Head of caudate nucleus (tissue), 42 donors: ENCODE measurements at regions not wholly inside any gene's neighbourhood (a gene's known extent, or its start where the extent isn't known, plus 50 kb on each side); places are given as distances from the start of the nearest gene placed in this dataset.

Experiments used
- DNase-seq, 42 donors: peaks; one replicate each; pipeline versions ENCODE4 v3.0.0 to v3.0.0-alpha.2; 2020 to 2021; ENCODE audit warnings: mixed read lengths in 7 of 42
- intact Hi-C: fragments of 100-400 bp; cut with DNase I; formaldehyde crosslinking; loops from one replicate; pipeline ENCODE4 v1.15.0; 2022

DNA sequence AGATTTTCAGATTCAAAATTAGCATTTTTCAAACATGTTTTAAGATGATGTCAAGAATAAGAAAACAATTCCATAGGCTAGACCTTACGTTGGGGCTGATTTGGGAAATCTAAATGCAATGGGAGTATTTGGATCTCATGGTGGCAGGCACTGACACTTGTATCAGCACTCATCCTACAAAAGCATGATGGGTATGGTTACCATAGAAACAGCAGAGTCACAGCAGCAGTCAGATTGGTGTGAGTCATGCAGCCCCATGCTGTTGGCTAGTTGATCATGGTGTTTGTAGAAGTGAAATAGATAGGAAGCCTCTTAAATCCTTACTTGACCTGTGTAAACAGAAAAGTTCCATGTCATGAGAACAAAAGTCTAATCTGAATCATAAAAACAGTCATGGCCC lies 1637.3 kb upstream of the PABPC4L start:
- DNase-seq, result peak in 38 of 42 donors; percentile 10 to 83 (median 44)
- intact Hi-C loops, result no loop called here

DNA sequence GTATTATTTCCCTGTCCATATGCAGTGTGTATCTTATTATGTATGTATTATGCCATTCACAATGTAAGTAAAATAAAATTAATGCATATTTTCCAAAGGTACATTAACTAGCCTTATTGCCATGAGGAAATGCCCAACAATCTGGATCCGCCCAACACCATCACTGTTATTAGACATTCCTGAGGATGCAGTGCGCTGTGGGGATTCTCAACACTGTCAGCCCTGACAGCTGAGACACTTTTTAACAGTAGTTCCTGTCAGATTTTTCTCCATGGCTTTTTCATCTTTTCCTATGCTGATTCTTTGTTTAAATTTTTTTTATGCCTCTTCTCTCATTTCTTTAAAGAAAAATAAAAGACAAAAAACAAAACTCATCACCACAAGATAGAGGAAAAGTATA lies 1632.9 kb upstream of the PABPC4L start:
- intact Hi-C loops, result no loop called here
- no peak for DNase-seq

DNA sequence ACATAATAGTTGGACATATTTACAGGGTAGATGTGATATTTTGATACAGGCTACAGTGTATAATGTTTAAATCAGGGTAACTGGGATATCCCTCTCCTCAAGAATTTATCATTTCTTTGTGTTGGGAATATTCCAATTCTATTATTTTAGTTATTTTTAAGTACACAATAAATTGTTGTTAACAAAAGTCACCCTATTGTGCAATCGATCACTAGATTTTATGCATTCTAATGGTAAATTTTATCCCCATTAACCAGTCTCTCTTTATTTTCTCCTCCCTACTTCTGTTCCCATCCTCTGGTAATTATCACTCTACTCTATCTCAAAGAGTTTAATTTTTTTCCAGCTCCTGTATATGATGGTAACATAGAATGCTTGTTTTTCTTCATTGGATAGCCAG lies 1631.9 kb upstream of the PABPC4L start:
- no peak for DNase-seq
- intact Hi-C loops, result no loop called here

DNA sequence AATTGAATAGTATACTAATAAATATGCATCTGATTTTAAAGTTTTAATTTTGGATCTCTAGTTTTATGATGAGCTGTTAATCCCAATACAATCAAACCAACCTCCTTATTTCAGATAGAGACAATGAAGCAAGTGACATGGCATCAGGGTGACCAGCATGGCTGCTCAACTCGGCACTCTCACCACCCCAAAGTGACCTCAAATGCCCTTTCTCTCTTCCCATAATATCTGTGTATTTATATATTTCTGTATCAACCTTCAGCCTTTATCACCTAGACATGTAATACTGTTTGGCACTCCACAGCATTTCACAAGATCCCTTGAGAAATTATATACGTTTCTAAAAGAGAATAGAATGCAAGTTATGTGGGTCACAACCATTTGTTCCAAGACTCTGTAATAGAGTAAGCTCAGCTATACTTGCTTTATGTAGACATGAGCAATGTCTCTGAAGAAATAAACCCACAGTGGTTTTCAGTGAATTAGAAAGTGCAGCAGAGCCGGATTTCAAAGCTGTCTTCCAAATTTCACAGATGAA lies 1623.2 kb upstream of the PABPC4L start:
- no peak for DNase-seq
- intact Hi-C loops, result no loop called here

DNA sequence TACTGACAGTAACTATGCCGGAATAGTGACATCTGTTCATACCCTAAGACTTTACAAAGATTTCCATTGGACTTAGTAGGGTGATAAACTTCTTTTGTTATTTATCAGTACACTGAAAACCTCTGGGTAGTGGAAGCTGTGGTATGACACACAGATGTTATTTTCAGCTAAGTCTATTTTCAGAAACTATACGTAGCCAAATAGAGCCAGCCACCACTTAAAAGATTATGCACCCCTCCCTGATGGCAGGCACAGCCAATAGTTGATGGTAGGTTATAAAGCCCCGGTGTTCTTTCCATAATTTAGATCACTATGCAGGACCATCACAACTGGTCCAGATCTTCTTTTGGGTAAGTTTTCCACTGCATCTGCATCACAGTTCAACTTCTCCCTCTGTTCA lies 1603.2 kb upstream of the PABPC4L start:
- no peak for DNase-seq
- intact Hi-C loops, result no loop called here

DNA sequence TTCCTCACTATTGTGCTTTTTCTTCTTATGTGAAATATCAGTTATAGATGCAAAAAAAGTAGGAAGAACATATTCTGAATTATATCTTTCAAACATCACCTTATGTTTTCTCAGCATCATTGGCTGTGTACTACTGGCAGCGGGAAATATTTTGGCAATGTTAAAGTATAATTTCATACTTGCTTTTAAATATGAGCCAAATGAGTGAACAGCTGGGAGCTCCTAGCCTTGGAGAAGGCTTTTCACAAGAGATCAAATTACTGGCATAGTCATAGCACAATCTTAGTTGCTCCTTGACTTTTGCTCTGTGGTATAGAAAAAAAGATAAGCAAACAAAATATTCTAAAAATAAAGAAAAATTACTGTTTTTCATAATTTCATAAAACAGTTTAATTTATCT lies 1575.8 kb upstream of the PABPC4L start:
- no peak for DNase-seq
- intact Hi-C loops, result no loop called here

DNA sequence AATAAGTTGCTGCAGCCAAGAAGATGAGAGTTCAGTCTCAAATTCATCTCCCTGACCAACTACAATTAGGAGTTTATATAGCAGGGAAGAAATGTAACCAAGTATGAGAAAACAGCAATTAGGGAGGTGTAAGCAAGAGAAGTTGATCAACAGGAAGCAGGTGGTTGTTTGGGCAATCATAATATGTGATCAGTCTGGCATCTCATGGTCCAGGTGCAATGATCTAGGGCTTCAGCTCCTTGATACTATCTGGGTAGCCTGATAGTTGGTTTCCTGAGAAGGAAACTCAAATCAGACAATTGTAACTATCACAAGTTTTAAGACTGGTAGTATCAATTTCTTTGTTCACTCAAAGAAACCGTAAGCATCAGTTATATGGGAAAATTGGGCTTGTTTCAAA lies 1574.3 kb upstream of the PABPC4L start:
- intact Hi-C loops, result no loop called here
- DNase-seq, result no peak

DNA sequence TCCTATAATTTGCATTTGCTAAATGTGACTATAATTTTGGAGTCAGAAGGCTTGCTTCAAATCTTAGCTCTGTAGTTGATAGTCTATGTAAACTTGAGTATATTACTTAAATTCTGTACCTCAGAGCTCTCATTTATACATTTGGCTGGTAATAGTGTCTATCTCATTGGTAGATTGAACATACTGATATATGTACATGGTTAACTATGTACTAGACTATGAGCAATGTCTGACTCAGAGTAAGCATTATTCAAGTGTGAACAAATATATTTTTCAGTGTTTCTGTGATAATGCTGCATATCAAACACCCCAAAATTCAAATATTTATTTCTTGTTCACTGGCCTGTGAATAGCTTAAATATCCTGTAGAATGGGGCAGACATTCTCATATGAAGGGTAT lies 1568.9 kb upstream of the PABPC4L start:
- no peak for DNase-seq
- intact Hi-C loops, result no loop called here

DNA sequence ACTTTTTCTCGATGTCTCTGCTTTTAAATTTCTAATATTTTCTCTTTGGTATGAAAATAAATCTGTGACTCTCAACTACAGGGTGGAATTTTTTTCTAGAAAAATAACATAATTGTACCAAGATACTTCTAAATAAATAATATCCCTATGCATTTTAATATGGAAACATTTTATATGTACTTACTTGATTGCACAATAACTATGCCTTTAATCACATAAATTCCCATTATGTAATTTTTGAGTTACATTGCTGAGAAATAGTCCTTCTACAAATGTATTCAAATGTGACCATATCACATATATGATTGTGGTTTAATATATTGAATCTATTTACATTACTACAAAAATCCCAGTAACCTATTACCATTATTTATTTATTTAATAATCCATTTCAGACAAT lies 1543.3 kb upstream of the PABPC4L start:
- no peak for DNase-seq
- intact Hi-C loops, result no loop called here

DNA sequence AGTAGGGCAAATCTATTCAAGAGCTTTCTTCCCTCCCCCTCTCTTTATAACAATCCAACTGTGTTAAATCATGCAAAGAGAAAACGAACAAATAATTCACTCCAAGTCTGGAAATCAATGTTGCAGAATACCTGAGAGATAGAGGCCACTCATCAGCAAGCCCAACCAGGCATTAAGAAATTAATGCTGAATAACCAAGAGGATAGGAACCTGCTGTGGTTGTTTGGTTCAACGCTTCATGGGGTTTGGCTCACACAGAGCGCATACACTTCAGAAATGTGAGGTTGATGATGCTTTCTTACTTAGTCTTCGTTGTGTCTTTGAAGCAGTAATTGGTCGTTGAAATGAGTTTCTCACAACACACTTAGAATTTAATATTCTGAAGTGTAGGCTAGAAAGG lies 1540.0 kb upstream of the PABPC4L start:
- no peak for DNase-seq
- intact Hi-C loops, result no loop called here

DNA sequence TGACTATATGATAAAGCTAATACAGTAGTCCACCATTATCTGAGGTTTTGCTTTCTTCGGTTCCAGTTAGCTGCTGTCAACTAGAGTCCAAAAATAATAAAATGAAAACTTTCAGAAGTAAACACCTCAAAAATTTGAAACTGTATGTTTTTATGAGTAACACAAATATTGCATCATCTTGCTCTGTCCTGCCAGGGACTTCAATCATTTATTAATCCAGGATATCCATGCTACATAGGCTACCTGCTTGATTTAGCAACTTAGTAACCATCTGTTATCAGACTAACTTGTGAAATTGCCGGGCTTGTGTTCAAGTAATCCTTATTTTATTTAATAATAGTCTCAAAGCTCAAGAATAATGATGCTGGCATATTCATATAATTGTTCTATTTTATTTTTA lies 1537.8 kb upstream of the PABPC4L start:
- intact Hi-C loops, result no loop called here

DNA sequence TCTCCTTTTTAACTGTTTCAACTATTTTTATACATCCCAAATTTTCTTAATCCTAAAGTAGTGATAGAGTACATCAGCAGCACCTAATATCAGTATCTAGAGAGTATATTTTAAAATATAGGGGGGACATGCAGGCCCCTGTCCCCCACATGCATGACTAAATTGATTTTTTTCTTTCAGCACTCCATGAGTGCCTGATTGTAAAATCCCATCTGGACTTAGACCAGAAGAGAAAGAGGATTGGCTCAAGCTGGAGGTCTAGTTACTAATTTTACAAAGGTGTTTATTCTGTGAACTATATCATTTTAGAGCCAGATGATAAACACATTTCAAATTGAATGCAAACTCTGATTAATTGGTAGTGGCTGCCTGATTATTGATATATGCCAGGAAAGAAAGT lies 1533.9 kb upstream of the PABPC4L start:
- DNase-seq, result no peak
- intact Hi-C loops, result no loop called here

More for the DNA sequence above, 1537.8 kb upstream of the PABPC4L start:
- DNase-seq, result no peak

DNA sequence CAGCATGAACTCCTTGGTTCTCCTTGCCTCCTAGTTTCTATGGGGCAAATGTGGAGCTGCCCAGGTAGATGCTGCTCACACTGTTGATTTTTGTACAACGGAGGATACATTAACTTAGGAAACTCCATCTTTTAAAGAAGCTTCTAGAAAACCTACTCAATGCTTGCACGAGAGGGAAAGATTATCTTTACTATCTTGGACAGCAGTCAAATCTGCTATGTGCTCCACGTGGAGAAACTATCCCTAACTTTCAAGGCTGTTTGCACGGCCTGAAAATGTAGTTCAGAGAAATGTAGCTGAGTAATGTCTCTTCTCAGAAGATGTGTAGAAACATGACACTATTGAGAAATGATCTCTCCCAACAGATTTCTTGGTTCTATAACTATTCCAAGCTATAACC lies 1530.9 kb upstream of the PABPC4L start:
- intact Hi-C loops, result no loop called here
- no peak for DNase-seq

DNA sequence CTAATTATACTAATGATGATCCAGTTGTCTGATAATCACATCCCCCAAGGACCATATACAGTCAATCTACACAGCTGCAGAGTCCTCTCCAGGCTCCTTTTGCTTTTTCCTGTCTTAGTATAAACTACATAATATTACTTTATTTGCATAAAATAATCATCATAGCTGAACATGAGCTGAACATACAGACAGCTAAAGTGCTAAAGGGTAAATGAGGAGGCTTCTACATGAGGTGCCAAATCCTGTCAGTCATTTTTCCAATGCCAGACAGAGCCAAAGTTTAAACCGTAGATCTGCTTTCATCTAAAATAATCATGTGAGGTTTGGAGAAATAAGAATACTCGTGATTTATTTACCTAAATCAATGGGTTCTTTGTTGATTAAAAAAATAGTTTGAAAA lies 1530.1 kb upstream of the PABPC4L start:
- DNase-seq, result no peak
- intact Hi-C loops, result no loop called here

DNA sequence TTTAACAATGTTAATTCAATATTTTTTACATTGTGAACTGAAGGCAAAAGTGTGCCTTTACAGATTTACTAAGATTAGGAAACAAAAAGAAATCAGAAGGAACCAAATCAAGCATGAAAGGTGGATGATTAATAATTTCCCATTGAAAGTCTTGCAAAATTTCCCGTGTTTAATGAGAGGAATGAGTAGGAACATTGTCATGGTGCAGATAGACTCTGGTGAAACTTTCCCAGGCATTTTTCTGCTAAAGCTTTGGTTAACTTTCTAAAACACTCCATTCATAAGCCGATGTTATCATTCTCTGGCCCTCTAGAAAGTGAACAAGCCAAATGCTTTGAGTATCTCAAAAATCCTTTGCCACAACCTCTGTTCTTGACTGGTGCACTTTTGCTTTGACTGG lies 1522.8 kb upstream of the PABPC4L start:
- intact Hi-C loops, result no loop called here
- DNase-seq, result no peak

DNA sequence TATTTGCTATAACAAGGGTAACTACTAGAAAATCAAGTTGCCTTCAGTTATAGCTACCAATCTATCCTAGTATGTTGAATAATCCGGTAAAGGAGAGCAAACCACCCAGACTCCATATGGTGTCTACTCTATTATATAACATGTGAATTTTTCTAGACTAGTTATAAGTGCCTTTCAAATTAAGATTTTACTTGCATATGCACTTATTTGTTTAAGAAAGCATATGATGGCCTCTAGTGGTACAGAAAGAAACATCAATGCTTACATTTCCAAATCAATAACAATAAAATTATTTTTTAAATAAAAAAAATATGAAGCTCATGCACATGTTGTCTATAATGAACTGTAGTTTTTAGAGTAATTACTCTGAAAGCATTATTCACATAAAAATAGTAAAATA lies 1516.4 kb upstream of the PABPC4L start:
- intact Hi-C loops, result no loop called here
- no peak for DNase-seq

DNA sequence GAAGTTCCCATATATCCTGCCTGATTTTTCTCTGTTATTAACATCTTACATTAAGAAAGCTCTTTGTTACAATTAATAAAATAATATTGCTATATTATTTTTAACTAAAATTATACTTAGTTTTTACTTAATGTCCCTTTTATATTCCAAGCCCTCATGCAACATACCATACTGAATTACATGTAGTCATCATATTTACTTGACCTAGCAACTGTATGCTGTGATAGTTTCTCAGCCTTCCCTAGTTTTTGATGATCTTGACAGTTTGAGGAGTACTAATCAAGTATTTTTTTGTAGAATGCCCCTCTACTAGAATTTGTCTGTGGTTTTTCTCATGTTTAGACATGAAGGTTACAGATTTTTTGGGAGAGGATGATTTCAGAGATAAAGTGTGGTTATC lies 1503.8 kb upstream of the PABPC4L start:
- DNase-seq, result no peak
- intact Hi-C loops, result no loop called here

DNA sequence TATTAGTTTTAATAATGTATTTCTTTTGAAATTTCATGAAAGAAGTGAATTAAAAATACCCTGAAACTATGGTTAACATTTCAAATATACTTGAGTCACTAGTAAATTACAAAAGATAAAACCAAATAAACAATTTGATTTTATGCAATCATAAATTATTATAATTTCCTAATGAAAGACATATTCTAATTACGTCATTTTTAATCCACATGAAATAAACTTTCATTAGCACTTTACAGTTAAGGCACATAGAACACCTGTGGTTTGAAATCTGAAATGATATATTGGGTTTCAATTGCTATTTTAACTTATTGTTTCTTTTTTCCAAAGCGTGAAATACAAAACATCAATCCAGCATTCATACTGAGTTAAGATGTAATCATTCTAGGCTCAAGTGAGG lies 1492.5 kb upstream of the PABPC4L start:
- intact Hi-C loops, result no loop called here
- DNase-seq, result no peak

DNA sequence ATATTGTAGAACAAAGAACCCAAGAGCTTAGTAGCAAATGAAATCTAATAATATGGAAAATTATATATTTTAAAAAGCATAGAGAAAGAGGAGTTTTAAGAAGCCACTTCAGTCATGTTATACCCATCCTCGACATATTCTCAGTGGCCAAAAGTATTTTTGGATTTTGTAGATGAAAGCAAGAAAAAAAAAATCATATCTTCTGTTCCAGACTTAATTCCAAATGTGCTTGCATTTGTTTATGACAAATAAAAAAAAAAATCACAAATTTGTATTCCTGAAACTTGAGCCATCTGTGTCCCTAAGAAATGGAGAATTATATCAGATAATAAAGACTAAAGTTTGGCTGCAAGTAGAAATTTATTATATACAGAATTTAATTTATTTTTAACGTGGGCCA lies 1482.4 kb upstream of the PABPC4L start:
- intact Hi-C loops, result no loop called here
- no peak for DNase-seq

DNA sequence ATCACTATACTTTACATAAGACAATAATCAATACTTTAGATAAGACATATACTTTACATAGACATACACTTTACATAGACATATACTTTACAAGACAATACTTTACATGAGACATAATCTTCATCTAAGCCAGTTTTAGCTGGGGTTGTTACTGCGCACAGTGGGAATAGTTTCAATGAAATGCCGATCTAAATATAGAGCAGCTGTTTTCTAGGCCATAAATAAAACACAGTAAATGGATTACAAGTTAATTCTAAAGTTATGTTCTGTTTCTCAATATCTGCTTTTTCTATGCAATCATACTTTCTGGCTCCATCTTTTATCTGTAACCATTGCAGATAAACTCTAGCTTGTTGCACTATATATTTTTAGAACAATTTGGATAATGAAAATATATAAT lies 1470.6 kb upstream of the PABPC4L start:
- intact Hi-C loops, result no loop called here
- DNase-seq, result no peak

DNA sequence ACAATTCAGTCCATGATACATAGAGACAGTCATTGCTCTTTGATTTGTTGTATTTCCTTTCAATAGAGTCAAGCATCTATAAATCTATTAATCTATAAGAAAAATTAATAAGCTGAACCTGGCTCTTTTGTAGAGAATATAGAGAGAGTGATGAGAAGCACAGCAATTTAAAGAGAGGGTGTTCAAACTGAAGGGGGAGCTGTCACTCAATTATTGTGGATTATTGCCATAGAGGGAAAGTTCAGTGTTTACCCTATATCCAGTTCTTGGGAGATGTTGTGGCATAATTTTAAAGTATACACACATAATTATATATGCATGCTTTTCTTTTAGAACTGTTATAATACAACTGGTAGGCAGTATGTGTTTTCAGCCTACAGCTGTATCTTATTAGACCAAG lies 1469.0 kb upstream of the PABPC4L start:
- intact Hi-C loops, result no loop called here
- DNase-seq, result no peak
